HepG2 (cell line): ENCODE measurements at regions not wholly inside any gene's neighbourhood (a gene's known extent, or its start where the extent isn't known, plus 50 kb on each side); places are given as distances from the start of the nearest gene placed in this dataset.

Source experiments
- EP300 ChIP-seq, 3 experiments: sonication (generic) in 1 of 3; formaldehyde crosslinking in 1 of 3; IDR thresholded peaks; 2 replicates each; pipeline versions ENCODE4 v1.5.1 to v1.6.1; 2011 to 2020; ENCODE audit warnings: low read depth in 2 of 3, low read length in 2 of 3, borderline replicate concordance in 1 of 3, improper control_type of control experiment in 1 of 3, mild to moderate bottlenecking in 1 of 3, missing genetic modification reagents in 1 of 3, moderate library complexity in 1 of 3
- GLI4 ChIP-seq: sonication (generic); formaldehyde crosslinking; IDR thresholded peaks from 2 replicates; pipeline ENCODE4 v1.5.1; 2020; ENCODE audit warnings: missing genetic modification reagents, mild to moderate bottlenecking, moderate library complexity, borderline replicate concordance
- JUNB ChIP-seq: sonication (generic); formaldehyde crosslinking; IDR thresholded peaks from 2 replicates; pipeline ENCODE4 v1.8.0; 2022; ENCODE audit warnings: missing genetic modification reagents, mild to moderate bottlenecking, borderline replicate concordance
- RBM39 ChIP-seq: fragments of 200-400 bp; formaldehyde crosslinking; IDR thresholded peaks from one replicate; pipeline ENCODE4 v1.6.1; 2018; ENCODE audit warnings: antibody characterized with exemption, mild to moderate bottlenecking, low read depth, low read length; ENCODE audit not compliant: poor library complexity, severe bottlenecking
- ZNF234 ChIP-seq: sonication (generic); formaldehyde crosslinking; conservative IDR thresholded peaks from 2 replicates; pipeline ENCODE4 v1.5.1; 2020; ENCODE audit warnings: mild to moderate bottlenecking, missing genetic modification reagents
- TF ChIP-seq, protein P1 (sequence below): sonication (generic); formaldehyde crosslinking; IDR thresholded peaks from 2 replicates; pipeline ENCODE4 v1.4.0; 2020; ENCODE audit warnings: missing genetic modification reagents
- TF ChIP-seq, protein P2 (sequence below): sonication (generic); formaldehyde crosslinking; IDR thresholded peaks from 2 replicates; pipeline ENCODE4 v1.5.0; 2020; ENCODE audit warnings: mild to moderate bottlenecking, missing genetic modification reagents, moderate library complexity
- TF ChIP-seq, protein P3 (sequence below): sonication (generic); formaldehyde crosslinking; IDR thresholded peaks from 2 replicates; pipeline ENCODE4 v1.5.1; 2020; ENCODE audit warnings: mild to moderate bottlenecking, missing genetic modification reagents, moderate library complexity
- TF ChIP-seq, protein P4 (sequence below): sonication (generic); formaldehyde crosslinking; IDR thresholded peaks from 2 replicates; pipeline ENCODE4 v1.4.0; 2020; ENCODE audit warnings: missing genetic modification reagents

DNA sequence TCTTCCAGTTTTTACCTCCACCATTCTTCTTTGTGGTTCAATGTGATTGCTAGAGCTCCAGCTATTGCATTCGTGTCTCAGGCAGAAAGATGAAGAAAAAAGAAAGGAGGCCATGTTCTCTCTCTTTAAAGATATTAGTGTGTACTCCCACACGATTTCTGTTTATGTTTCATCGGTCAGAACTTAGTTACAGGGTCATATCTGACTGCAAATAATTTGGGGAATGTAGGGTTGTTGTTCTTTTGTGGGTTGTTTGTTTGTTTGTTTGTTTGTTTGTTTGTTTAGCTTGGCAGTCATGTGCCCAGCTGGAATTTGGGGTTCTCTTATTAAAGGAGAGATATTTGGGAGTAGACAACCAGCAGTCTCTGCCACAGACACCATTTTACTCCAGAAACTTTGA is 53.6 kb upstream of the PIK3CG start:
- TF ChIP-seq EP300 (IDR thresholded peaks at IDR 0.05; ENCODE audit: low read depth in 2 of 2, low read length in 2 of 2) (no peak), EP300 (CRISPR knock-in tag; IDR thresholded peaks at IDR 0.05; ENCODE audit: borderline replicate concordance) (no peak), GLI4 (CRISPR knock-in tag) (no peak), RBM39 (no peak), JUNB (CRISPR knock-in tag) (no peak), ZNF234 (CRISPR knock-in tag) (no peak)
- TF ChIP-seq, protein P1, sequence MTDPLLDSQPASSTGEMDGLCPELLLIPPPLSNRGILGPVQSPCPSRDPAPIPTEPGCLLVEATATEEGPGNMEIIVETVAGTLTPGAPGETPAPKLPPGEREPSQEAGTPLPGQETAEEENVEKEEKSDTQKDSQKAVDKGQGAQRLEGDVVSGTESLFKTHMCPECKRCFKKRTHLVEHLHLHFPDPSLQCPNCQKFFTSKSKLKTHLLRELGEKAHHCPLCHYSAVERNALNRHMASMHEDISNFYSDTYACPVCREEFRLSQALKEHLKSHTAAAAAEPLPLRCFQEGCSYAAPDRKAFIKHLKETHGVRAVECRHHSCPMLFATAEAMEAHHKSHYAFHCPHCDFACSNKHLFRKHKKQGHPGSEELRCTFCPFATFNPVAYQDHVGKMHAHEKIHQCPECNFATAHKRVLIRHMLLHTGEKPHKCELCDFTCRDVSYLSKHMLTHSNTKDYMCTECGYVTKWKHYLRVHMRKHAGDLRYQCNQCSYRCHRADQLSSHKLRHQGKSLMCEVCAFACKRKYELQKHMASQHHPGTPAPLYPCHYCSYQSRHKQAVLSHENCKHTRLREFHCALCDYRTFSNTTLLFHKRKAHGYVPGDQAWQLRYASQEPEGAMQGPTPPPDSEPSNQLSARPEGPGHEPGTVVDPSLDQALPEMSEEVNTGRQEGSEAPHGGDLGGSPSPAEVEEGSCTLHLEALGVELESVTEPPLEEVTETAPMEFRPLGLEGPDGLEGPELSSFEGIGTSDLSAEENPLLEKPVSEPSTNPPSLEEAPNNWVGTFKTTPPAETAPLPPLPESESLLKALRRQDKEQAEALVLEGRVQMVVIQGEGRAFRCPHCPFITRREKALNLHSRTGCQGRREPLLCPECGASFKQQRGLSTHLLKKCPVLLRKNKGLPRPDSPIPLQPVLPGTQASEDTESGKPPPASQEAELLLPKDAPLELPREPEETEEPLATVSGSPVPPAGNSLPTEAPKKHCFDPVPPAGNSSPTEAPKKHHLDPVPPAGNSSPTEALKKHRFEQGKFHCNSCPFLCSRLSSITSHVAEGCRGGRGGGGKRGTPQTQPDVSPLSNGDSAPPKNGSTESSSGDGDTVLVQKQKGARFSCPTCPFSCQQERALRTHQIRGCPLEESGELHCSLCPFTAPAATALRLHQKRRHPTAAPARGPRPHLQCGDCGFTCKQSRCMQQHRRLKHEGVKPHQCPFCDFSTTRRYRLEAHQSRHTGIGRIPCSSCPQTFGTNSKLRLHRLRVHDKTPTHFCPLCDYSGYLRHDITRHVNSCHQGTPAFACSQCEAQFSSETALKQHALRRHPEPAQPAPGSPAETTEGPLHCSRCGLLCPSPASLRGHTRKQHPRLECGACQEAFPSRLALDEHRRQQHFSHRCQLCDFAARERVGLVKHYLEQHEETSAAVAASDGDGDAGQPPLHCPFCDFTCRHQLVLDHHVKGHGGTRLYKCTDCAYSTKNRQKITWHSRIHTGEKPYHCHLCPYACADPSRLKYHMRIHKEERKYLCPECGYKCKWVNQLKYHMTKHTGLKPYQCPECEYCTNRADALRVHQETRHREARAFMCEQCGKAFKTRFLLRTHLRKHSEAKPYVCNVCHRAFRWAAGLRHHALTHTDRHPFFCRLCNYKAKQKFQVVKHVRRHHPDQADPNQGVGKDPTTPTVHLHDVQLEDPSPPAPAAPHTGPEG = no peak
- TF ChIP-seq, protein P2, sequence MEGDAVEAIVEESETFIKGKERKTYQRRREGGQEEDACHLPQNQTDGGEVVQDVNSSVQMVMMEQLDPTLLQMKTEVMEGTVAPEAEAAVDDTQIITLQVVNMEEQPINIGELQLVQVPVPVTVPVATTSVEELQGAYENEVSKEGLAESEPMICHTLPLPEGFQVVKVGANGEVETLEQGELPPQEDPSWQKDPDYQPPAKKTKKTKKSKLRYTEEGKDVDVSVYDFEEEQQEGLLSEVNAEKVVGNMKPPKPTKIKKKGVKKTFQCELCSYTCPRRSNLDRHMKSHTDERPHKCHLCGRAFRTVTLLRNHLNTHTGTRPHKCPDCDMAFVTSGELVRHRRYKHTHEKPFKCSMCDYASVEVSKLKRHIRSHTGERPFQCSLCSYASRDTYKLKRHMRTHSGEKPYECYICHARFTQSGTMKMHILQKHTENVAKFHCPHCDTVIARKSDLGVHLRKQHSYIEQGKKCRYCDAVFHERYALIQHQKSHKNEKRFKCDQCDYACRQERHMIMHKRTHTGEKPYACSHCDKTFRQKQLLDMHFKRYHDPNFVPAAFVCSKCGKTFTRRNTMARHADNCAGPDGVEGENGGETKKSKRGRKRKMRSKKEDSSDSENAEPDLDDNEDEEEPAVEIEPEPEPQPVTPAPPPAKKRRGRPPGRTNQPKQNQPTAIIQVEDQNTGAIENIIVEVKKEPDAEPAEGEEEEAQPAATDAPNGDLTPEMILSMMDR (CRISPR knock-in tag) = no peak
- TF ChIP-seq, protein P3, sequence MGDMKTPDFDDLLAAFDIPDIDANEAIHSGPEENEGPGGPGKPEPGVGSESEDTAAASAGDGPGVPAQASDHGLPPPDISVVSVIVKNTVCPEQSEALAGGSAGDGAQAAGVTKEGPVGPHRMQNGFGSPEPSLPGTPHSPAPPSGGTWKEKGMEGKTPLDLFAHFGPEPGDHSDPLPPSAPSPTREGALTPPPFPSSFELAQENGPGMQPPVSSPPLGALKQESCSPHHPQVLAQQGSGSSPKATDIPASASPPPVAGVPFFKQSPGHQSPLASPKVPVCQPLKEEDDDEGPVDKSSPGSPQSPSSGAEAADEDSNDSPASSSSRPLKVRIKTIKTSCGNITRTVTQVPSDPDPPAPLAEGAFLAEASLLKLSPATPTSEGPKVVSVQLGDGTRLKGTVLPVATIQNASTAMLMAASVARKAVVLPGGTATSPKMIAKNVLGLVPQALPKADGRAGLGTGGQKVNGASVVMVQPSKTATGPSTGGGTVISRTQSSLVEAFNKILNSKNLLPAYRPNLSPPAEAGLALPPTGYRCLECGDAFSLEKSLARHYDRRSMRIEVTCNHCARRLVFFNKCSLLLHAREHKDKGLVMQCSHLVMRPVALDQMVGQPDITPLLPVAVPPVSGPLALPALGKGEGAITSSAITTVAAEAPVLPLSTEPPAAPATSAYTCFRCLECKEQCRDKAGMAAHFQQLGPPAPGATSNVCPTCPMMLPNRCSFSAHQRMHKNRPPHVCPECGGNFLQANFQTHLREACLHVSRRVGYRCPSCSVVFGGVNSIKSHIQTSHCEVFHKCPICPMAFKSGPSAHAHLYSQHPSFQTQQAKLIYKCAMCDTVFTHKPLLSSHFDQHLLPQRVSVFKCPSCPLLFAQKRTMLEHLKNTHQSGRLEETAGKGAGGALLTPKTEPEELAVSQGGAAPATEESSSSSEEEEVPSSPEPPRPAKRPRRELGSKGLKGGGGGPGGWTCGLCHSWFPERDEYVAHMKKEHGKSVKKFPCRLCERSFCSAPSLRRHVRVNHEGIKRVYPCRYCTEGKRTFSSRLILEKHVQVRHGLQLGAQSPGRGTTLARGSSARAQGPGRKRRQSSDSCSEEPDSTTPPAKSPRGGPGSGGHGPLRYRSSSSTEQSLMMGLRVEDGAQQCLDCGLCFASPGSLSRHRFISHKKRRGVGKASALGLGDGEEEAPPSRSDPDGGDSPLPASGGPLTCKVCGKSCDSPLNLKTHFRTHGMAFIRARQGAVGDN (CRISPR knock-in tag) = no peak
- TF ChIP-seq, protein P4, sequence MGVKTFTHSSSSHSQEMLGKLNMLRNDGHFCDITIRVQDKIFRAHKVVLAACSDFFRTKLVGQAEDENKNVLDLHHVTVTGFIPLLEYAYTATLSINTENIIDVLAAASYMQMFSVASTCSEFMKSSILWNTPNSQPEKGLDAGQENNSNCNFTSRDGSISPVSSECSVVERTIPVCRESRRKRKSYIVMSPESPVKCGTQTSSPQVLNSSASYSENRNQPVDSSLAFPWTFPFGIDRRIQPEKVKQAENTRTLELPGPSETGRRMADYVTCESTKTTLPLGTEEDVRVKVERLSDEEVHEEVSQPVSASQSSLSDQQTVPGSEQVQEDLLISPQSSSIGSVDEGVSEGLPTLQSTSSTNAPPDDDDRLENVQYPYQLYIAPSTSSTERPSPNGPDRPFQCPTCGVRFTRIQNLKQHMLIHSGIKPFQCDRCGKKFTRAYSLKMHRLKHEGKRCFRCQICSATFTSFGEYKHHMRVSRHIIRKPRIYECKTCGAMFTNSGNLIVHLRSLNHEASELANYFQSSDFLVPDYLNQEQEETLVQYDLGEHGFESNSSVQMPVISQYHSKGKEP (CRISPR knock-in tag) = no peak
